ENCODE measurements at regions not wholly inside any gene's neighbourhood (a gene's known extent, or its start where the extent isn't known, plus 50 kb on each side); places are given as distances from the start of the nearest gene placed in this dataset.
"Not testable (repeated sequence)": the region's sequence is repeated elsewhere in the genome, so short reads cannot be mapped to it uniquely, and the experiment has no call there.

DNA sequence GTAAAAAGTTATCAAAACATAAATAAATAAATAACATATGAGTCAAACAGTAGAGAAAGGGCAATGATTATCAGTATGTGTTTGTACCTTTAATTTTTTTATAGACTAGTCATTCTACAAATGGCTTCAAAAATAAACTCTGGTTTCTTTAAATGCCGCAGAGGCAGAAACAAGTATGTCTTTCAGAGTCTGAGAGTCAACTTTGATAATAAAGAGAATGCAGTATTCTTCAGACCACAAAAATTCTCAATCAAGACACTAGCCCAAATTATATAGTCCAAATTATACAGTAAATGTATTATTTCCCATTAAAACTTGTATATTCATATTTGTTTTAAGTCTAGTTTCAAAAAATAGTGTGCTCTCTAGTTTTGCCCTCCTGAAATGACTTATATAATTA, 1142.3 kb downstream of the NXPH1 start:
- DNase-seq, result no peak

DNA sequence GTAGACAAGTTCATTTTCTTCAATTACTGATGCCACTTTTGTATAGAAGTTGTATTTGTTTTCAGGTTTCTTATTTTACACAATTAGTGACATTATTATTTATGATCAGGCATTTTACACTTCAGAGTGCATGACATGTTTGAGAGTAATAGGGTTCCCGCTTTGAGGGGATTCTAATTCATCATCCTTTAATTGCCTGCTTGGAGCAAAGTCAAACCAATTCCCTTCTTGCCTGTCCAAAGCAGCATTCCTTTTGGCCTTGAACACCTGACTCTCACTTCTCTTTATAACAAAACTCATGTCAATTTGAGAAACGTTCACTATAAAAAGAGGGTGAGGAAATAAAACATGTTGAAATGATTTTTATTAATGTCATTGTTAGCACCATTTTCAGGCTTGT, 1149.4 kb downstream of the NXPH1 start:
- no peak for DNase-seq

DNA sequence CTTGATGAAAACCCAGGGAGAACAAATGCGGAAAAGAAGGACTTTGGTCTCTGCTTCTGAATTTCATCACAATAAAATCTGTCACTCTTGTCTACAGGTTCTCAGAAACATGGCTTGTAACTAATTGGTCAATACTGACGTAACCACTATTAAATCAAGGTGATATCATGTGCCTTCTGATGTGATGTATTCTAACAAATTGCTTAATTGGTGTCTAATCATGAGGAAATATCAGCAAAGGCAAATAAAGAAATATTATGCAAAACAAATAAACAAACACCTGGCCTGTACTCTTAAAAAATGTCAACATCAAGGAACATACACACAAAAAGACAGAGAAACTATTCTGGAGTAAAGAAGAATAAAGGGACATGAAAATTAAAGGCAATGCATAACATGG, 1165.0 kb downstream of the NXPH1 start:
- no peak for DNase-seq

DNA sequence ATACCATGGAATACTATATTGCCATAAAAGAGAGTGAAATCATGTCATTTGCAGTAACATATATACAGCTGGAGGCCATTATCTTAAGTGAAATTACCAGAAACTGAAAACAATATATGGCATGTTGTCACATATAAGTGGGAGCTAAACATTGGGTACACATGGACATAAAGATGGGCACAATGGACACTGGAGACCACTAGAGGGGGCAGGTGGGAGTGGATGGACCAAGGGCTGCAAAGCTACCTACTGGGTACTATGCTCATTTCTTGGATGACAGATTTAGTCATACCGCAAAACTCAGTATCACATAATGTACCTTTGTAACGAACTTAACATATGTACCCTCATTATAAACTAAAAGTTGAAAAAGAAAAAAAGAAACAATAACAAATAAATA, 1167.6 kb downstream of the NXPH1 start:
- DNase-seq, result no peak

DNA sequence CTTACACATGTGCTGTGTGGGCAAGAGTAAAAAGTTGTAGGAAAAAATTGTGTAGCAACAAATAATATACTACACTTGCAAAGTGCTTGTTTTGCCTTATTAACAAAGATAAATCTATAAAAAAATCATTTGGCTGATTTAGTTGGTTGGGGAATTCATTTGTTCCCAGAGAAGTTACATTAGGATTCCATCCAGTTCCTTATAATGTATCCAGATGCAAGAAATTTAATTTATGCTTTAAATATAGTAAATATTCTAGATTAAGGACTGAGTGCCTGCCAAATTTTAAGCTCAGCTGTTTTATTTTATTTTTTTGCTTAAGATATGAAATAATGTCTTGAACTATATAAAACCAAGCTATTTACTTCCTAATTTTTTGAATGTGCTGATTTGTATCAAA, 1169.9 kb downstream of the NXPH1 start:
- DNase-seq, result no peak

DNA sequence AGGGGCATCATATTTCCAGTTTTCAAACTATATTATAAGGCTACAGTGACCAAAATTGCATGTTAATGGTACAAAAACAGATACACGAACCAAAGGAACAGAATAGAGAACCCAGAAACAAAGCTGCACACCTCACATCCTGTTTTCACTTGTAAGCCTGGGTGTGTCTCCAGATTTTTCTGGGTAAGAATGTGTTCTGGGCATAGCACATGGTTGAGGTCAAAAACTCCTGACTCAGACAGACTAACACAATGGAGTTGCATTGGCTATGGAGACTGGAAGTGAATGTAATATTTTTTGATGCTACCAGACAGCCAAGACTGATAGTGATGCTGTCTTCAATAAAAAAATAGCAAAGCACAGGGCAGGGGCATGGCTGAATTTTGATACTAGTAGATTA, 1175.2 kb downstream of the NXPH1 start:
- no peak for DNase-seq

DNA sequence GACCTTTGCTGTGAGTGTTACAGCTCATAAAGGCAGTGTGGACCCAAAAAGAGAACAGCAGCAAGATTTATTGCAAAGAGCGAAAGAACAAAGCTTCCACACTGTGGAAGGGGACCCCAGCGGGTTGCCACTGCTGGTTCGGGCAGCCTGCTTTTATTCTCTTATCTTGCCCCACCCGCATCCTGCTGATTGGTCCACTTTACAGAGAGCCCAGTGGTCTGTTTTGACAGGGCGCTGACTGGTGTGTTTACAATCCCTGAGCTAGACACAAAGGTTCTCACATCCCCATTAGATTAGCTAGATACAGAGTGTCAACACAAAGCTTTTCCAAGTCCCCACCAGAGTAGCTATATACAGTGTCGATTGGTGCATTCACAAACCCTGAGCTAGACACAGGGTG, 1187.5 kb downstream of the NXPH1 start:
- DNase-seq, result not testable (repeated sequence)

DNA sequence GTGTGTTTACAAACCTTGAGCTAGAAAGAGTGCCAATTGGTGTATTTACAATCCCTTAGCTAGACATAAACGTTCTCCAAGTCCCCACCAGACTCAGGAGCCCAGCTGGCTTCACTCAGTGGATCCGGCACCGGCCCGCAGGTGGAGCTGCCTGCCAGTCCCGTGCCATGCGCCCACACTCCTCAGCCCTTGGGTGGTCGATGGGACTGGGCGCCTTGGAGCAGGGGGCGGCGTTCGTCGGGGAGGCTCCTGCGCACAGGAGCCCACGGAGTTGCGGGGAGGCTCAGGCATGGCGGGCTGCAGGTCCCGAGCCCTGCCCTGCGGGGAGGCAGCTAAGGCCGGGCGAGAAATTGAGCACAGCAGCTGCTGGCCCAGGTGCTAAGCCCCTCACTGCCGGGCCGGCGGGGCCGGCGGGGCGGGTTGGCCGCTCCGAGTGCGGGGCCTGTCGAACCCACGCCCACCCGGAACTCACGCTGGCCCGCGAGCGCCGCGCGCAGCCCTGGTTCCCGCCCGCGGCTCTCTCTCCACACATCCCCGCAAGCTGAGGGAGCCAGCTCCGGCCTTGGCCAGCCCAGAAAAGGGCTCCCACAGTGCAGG, 1188.0 kb downstream of the NXPH1 start:
- not testable (repeated sequence) for DNase-seq

DNA sequence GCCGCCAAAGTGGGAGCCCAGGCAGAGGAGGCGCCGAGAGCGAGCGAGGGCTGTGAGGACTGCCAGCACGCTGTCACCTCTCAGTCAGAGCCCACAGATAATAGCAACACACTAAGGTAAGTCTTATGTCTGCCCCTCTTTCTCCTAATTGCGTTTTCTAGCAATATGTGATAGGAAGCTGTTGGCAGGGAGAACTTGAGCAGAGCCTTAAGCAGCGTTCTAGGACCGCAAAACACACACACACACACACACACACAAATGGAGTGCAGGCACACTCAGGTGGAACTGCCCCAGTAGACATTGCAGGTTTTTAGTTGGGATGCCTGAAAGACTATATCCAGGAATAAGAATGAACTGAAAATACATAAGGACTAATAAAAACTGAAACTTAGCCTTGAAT, 1188.5 kb downstream of the NXPH1 start:
- DNase-seq, result no peak

DNA sequence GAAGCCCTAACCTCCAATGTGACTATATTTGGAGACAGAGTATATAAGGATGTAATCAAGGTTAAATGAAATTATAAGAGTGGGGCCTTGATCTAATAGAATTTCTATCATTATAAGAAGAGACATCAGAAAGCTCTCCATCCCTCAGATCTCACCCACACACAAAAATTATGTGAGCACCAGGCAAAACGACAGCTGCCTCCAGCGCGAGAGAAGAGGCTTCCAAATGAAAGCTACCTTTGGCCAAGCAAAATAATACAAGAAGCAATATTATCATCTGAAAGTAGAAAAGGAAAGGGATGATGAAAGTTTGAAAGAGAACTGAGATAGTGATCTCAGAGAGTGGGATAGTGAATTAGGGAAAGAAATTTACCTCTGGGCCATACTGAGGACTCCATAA, 1192.5 kb downstream of the NXPH1 start:
- DNase-seq, result no peak

DNA sequence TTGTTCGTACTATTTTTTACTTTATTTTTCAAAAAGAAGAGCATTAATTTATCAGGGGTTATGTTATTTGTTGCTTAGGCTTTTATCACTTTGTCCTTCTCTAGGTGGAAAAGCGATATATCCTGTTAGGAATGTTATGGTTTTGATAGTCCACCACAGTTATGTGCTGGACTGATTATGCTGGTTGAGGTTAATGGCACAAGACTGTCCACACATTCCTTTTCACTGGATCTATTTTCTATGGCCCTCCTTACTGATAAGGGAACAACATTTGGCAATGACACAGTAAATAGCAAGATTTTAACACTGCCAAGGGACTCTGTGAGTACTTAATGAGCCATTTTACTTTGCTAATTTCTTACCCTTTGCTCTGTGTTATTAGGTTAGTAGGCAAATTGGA, 1212.3 kb downstream of the NXPH1 start:
- DNase-seq, result no peak

DNA sequence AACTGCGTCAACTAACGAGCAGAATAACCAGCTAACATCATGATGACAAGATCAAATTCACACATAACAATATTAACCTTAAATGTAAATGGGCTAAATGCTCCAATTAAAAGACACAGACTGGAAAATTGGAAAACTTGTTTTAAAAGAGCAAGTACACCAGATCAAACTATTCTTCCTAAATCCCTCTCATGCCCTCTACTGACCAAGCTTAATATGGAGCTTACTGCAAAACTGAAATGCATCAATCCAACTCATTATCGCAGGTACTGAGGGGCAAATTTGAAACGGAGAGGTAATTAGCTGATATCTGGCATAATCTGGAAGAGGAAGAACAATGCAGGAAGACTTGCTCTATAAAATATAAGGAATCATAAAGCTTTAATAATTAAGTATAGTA, 1223.8 kb downstream of the NXPH1 start:
- DNase-seq, result no peak

DNA sequence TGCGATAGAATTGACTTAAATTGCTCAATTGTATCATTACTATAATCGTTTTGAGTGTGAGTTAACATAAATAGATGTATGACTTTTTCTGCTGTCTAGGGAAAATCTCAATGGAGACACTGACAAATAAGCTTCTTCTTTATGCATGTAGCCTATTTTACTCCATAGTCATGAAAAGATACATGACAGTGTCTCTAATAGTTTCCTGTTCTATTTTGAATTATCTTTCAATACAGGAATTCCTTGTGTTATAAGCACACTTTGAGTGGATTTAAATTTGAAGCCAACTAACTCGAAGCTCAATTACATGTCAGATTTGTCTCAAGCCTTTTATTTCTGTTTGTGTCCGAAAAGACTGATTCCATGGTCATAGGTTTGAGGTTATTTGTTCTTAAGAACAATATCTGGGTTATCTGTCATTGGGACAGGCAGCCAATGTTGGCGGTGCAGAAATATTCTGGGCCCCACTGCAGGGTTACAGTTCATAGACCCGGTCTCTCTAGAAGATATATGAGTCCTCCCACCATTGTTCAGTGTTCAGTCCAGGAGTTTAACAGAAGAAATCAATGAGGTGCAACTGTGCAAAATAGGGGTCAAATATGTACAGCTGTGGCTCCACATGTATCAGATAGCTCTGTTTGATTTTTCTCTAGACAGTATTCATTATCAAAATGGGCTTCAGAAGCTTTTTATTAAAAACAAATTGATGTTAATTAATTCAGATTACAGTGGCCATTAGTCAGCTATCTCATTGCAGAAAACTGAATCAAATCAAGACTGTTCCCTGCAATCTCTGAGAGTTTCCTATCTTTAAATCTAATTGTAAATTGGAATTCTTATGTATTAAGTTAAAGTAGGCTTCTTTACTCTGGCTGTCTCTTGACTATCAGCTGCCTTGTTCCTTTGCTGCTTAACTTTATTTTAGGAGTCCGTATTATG, 1238.8 kb downstream of the NXPH1 start:
- DNase-seq, result no peak

DNA sequence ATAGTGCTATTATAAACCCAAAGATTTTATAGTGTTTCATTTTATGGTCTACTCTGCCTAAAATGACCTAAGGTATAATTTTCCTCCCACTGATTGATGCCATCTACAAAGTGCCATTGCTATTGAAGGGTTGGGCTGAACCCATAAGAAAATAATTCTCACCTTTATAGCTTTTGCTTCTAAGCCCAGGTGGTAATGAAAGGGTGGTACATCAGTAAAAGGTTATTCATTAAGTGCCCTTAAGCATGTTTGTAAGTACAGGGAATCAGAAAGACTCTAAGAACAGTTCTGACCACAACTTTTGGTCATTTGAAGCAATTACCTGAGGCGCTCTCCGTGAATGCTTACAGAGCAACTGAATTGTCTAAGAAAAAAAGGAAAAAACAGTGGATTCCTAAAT, 1247.3 kb downstream of the NXPH1 start:
- DNase-seq, result no peak

DNA sequence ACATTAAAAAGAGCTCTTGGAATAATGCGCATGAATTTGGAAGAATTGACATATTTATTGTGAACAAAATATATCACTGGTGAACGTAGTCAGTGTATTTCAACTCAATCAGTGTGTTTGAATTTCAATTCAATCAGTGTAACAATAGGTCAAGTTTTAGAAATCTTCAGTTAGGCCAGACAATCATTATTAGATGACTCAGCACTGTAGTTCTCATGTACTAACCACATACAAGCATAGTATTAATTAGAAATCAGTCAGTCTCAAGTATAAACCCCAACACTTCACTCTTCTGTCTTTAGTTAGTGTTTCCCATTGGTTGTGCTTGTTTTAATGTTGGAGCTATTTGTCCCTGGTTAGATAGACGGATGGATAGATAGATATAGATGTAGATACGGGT, 1247.9 kb downstream of the NXPH1 start:
- no peak for DNase-seq

DNA sequence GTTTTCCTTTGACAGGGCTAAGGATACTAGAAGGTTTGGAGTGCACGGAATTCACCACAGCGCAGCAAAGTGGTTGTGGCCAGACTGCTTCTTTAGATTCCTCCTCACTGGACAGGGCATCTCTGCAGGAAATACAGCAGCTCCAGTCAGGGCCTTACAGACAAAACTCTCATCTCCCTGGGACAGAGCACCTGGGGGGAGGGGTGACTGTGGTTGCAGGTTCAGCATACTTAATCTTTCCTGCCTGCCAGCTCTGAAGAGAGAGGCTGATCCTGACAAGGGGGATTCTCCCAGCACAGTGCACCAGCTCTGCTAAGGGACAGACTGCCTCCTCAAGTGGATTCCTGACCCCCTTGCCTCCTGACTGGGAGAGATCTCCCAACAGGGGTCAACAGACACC, 1257.9 kb downstream of the NXPH1 start:
- no peak for DNase-seq

DNA sequence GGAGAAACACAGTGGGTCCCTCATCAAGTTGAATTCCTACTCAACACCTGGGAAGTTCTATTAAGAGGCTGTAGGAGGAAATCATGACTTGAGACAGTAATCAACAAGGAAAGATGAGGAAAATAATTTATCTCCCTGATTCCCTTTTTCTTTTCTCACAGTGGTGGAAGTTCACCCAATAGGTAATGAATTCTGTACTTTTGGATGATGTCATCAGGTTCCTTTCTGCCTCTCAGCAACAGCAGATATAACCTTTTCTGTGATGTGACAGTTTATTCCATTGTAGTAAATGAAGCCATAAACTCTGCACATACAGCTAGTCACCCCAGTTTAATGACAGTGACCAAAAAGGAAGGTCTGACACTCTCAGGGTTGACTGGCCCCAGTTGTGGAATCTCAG, 1265.0 kb downstream of the NXPH1 start:
- DNase-seq, result no peak

DNA sequence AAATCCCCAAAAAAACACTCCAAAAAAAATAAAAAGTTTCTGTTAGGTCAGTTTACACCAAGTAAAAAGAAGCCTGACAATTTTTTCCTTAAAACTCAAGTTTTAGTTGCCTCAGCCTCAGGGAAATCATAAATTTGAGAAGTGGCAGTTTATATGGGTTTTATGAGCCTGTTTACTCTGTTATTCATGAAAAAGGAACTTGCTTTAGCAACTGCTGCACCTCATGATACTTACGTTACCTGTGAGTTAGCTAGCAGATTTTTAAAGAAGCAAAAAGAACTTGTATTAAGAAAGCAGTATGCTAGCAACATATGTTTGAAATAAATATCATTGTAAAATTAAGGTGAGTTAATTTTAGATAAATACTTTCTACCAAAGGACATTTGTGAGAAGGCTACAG, 1264.5 kb upstream of the PHF14 start:
- DNase-seq, result no peak

DNA sequence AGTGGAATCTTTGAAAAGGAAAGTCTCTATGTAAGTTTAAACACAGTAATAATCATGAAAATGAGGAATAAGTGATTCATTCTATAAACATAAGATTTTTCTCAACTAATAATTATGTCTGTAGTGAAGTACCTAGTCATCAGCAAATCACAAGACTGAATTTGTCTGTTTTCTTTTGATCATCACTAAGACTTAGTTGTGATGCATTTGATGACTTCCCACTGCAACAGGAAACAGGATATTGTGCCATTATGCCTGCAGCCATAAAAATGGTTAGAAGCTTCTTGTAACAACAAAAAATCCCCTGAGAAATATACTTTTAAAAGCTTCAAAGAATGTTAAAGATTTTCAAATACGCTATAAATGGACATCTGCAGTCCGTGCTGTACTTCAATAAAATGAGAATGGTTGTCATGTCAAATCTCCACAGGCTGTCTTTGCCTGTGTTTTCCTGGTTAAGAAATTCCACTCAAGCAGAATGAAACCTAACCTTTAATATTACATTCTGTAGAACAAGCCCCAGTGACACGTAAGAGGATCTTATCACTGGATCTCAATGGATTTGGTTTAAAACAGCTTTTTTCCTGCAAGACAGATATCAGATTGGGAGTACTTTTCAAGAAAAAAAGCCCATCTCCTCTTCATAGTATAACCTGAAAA, 1262.3 kb upstream of the PHF14 start:
- no peak for DNase-seq

DNA sequence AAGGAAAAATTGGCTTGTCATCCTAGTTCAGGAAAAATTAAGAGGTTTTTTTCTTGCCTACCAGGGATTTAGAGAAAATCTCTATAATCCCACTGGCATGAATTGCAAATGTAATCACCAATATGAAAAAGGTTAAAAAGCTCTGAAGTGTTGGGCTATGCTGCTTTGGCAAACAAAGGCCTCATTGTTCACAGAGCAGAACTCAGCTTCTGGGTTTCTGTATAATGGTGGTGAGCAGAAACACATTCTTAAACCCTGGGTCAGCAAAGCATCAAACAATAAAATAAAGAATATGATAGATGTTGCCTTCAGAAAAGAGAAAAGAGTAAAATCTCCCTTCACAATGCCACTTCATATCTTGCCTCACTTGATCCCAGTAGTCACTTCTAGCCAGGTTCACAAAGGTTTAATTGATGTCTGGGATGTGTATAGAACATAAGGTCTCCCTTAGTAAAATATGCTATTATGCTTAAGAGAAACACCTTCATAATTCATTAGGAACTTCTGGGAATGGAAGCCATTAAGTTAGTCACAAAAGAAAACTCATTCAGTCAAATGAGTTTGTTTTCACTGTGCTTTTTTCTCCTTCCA, 1255.5 kb upstream of the PHF14 start:
- no peak for DNase-seq

DNA sequence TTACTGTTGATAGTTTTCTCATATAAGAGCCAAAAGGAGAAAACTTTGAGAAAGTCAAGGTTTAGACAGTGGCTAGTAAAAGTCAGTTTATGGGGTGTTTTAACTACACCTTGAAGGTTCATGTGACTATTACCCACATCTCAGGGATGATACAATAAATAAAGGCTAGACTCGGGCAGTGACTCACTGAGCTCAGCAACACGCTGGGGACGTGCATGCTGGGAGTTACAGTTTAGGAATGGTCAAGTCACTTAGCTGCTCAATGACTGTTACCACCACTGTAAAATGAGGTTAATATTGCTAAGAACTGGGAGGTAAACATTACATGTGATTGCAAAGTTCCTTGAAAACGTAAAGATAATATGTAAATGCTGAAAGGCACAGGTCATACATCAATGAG, 1254.4 kb upstream of the PHF14 start:
- DNase-seq, result no peak

DNA sequence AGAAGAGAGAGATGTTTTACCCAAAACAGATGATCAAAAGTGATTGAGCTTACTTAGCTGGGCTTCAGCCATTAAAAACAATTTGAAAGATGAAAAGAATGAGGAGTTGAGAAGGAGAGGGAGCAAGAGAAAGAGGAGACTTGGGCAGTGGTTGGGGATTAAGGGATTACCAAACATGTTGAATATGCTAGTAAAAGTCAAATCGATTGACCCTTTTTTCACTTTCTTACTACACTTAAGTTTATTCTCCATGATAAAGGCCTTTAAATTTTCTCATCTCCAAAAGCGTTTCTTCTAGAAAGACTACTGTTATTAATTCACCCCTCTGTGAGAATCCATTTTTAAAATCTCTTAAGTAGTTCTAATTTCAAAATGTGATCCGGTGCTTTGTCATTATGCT, 1254.0 kb upstream of the PHF14 start:
- no peak for DNase-seq

DNA sequence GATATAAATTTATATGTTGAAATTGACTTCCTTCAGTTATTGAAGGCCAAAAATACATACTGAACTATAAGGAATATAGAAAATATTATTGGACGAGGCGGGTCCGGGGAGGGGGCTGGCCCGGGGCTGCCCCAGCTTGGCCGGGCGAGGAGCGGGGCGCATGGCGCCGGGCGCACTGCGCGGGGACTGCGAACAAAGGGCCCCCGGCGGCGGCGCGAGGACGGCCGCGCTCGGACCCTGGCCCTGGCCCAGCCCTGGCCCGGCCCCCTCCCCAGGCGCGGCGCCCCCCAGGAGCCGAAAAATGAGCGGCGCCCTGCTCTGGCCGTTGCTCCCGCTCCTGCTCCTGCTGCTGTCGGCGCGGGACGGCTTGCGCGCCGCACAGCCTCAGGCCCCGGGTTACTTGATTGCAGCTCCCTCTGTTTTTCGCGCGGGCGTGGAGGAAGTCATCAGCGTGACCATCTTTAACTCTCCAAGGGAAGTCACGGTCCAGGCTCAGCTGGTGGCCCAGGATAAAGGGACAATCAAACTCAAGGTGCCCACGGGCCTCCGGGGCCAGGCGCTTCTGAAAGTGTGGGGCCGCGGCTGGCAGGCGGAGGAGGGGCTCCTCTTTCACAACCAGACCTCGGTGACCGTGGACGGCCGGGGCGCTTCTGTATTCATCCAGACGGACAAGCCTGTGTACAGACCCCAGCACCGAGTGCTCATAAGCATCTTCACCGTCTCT, 1247.6 kb upstream of the PHF14 start:
- not testable (repeated sequence) for DNase-seq
